Stimulated activated CD4-positive, alpha-beta T cell treated with anti-CD3 and anti-CD28 coated beads, Interleukin-15, amount 100 ng/mL, for 24 hours (primary cell): ENCODE measurements at regions not wholly inside any gene's neighbourhood (a gene's known extent, or its start where the extent isn't known, plus 50 kb on each side); places are given as distances from the start of the nearest gene placed in this dataset.
A peak's percentile ranks its signal among the peaks of the same experiment; 100 is the strongest.

Experiments used
- DNase-seq: peaks from one replicate; pipeline ENCODE4 v3.0.0-alpha.2; 2020

- DNase-seq, result no peak
Measured at GRCh38 chr1:163406772-163407171, 85.0 kb downstream of the NUF2 start.

GRCh38 chr1:163408262-163408661, 86.5 kb downstream of the NUF2 start:
- DNase-seq, result no peak

GRCh38 chr1:163410073-163410999, 88.6 kb downstream of the NUF2 start:
- peak; percentile 41 for DNase-seq

- DNase-seq, result no peak
Measured at GRCh38 chr1:163412221-163412620, 90.5 kb downstream of the NUF2 start.

GRCh38 chr1:163414778-163415177, 93.0 kb downstream of the NUF2 start:
- no peak for DNase-seq

DNA sequence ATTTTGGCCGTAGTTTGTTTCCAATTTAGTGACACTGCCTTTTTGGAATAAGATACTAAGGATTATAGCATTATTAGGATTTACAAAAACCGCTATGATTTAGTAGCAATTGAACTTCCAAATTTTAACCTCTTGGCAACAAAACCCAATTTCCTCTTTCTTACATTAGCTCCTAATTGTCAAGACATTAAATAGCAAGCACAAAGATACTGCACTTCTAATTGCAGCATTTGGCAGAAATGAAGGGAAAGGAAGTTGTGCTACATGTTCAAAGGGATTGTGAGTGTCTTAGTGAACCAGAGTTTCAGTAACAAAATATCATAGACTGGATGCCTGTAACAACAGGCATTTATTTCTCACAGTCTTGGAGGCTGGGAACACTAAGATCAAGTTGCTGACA, 99.9 kb downstream of the NUF2 start:
- DNase-seq, result no peak

GRCh38 chr1:163422738-163423404, 101.1 kb downstream of the NUF2 start:
- DNase-seq, result no peak

GRCh38 chr1:163426505-163427251, 104.9 kb downstream of the NUF2 start:
- no peak for DNase-seq

DNA sequence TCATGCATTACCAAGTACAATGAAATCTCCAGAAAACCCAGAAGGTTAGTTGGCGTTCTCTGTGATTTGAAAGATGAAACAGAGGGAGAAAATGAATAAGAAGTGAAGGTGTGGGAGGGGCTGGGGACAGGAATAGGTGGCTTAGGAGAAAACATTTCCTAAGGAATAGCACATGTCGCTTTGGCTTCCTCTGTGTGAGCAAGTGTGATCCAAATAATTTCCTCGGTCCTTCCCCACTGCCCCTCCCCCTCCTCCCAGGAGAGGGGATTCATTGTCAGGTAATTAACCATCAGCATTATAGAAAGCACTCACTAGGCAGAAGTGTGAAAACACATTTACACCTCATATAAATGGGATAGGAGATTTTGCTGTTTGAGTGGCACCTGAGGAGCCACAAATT, 105.5 kb downstream of the NUF2 start:
- no peak for DNase-seq

GRCh38 chr1:163436140-163436812, 114.5 kb downstream of the NUF2 start:
- DNase-seq, result no peak

DNA sequence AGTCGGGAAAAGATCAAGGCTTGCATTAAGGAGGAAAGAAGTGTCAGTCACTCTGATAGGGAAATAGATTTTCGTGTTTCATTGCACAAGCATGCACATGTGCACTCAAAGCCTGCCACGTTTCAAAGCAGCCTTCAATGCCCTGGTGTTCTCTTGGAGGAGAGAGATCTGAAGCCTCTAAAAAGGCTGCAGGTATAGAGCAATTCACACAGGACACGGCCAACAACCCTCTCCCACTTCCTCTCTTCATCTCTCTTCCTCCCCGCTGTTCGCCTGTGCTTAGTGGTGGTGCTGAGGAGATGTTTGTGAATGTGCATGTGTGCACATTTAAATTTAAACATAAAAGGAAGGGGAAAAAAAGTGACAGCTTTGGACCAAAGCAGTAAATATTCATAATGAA, 117.7 kb downstream of the NUF2 start:
- DNase-seq, result no peak

DNA sequence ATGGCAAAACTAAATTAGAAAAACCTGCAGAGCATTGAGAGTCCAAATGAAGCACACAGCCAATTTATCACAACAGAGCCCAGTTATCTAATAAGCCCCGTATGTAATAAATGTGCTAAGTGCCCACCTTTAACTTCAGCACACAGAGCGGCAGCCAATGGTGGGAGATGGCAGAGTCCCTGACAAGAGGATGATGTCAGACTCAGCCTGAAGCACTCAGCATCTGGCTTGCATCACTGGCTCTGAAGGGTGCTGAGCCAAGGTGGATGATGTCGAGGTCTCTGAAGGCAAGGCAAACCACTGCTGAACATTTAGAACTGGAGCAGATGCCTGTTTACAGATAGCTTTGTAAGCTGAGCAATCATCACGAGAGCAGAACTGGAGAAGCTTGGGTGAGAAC, 118.3 kb downstream of the NUF2 start:
- no peak for DNase-seq

GRCh38 chr1:163442231-163442879, 120.6 kb downstream of the NUF2 start:
- no peak for DNase-seq

DNA sequence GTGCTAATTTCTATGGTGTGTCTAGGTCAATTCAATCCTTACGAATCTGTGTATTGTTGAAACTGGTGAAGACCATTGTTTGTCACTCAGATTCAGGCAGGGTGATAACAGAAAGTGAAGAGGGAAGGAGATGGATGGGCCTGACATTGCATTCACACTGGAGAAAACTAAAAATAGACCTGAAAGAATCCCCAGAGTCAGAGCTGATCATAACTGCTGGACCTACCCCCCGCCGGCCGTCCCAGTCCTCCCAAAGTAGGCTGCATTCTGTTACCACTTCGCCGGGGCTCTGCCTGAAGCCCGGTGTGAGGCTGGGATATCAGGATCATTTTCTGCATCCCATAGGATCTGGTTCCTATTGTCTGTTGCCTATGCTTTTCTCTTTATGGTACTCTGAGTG, 121.1 kb downstream of the NUF2 start:
- no peak for DNase-seq

GRCh38 chr1:163443863-163444262, 122.1 kb downstream of the NUF2 start:
- no peak for DNase-seq

DNA sequence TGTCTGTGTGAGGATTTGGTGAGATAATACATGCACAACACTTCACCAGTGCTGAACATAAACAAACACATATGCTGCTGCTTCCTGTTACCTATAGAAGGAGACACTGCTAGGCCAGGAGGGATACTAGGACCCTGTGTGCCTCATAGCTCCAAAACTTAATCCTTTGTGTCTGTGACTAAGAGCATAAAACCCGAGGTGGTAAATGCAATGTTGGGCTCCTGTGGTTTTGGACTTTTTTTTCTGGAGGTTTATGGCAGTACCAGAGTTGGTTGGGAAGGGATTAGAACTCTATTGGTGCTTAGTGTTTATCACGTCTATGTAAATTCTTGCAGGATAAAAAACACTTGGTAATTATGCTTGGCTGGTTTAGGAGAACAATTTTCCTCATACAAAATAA, 122.9 kb downstream of the NUF2 start:
- DNase-seq, result no peak

GRCh38 chr1:163450986-163451385, 129.2 kb downstream of the NUF2 start:
- DNase-seq, result no peak

DNA sequence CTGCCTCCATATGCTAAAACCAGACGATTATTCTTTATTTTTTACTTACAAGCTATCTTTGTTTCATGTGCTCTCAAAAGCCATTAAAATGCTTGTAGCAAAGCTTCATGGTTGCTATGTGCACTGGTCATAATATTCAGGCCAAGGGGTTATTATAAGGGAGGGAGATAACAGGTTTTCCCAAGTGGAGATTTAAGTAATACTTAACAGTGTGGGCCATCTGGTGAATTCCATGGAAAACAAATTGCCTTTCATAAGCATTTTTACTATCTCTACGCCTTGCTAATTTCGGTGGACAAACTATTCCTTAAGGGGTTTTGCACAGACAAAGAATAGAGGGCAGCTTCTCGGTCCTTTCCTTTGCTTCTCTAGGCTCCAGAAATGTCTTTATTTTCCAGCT, 137.8 kb downstream of the NUF2 start:
- no peak for DNase-seq

DNA sequence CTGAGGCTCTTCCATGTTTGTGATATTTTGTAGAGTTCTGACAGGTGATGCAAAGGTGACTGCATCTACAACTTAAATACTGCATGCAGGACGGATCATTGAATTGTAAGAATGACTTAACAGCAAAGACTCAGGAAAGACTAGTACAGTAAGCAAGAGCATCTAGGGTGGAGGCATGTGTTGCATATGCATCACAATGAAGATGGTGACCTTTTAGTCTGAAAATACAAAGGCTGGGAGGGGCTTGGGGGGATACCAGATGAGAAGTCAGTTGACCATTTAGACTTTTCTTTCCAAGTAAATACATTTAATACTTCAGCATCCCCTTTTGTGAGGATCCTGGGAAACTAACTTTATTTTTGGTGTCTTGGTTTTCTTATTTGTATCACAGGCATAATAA, 145.5 kb downstream of the NUF2 start:
- DNase-seq, result no peak

GRCh38 chr1:163471779-163472650, 150.3 kb downstream of the NUF2 start:
- DNase-seq, result no peak

GRCh38 chr1:163472651-163473248, 151.0 kb downstream of the NUF2 start:
- DNase-seq, result no peak
